ENCODE measurements at regions not wholly inside any gene's neighbourhood (a gene's known extent, or its start where the extent isn't known, plus 50 kb on each side); places are given as distances from the start of the nearest gene placed in this dataset.

GRCh38 chr10:31731711-31732110, 196.9 kb downstream of the ARHGAP12 start:
- DNase-seq (ENCODE audit: low read depth), result no peak
- H3K4me3 ChIP-seq (ENCODE audit: low read length), result no peak overlapping the region
- TF ChIP-seq CTCF (IDR thresholded peaks at IDR 0.05; ENCODE audit: insufficient read depth, low read depth, low read length, missing control alignments), result no peak

- no peak overlapping the region for H3K4me3 ChIP-seq (ENCODE audit: low read length)
- DNase-seq (ENCODE audit: low read depth), result no peak
- no peak for TF ChIP-seq CTCF (IDR thresholded peaks at IDR 0.05; ENCODE audit: insufficient read depth, low read depth, low read length, missing control alignments)
These were observed 197.9 kb downstream of the ARHGAP12 start for GRCh38 chr10:31730776-31731175.

GRCh38 chr10:31728698-31729224, 199.9 kb downstream of the ARHGAP12 start:
- H3K4me3 ChIP-seq (ENCODE audit: low read length), result no peak overlapping the region
- TF ChIP-seq CTCF (IDR thresholded peaks at IDR 0.05; ENCODE audit: insufficient read depth, low read depth, low read length, missing control alignments), result no peak

GRCh38 chr10:31725436-31725835, 203.2 kb downstream of the ARHGAP12 start:
- no peak overlapping the region for H3K4me3 ChIP-seq (ENCODE audit: low read length)
- DNase-seq (ENCODE audit: low read depth), result no peak
- TF ChIP-seq CTCF (IDR thresholded peaks at IDR 0.05; ENCODE audit: insufficient read depth, low read depth, low read length, missing control alignments), result no peak

More at GRCh38 chr10:31728698-31729224, 199.9 kb downstream of the ARHGAP12 start:
- no peak for DNase-seq (ENCODE audit: low read depth)

- no peak for TF ChIP-seq CTCF (IDR thresholded peaks at IDR 0.05; ENCODE audit: insufficient read depth, low read depth, low read length, missing control alignments)
- no peak for DNase-seq (ENCODE audit: low read depth)
- H3K4me3 ChIP-seq (ENCODE audit: low read length), result no peak overlapping the region
These were observed 204.3 kb downstream of the ARHGAP12 start for GRCh38 chr10:31724296-31724695.

- TF ChIP-seq CTCF (IDR thresholded peaks at IDR 0.05; ENCODE audit: insufficient read depth, low read depth, low read length, missing control alignments), result no peak
- no peak overlapping the region for H3K4me3 ChIP-seq (ENCODE audit: low read length)
- DNase-seq (ENCODE audit: low read depth), result no peak
These were observed 205.4 kb downstream of the ARHGAP12 start for GRCh38 chr10:31723106-31723750.

GRCh38 chr10:31721096-31721495, 207.5 kb downstream of the ARHGAP12 start:
- H3K4me3 ChIP-seq (ENCODE audit: low read length), result no peak overlapping the region
- DNase-seq (ENCODE audit: low read depth), result no peak
- TF ChIP-seq CTCF (IDR thresholded peaks at IDR 0.05; ENCODE audit: insufficient read depth, low read depth, low read length, missing control alignments), result no peak

Measured in epithelial cell of esophagus (primary cell).